GM23338 (cell line): ENCODE measurements at regions not wholly inside any gene's neighbourhood (a gene's known extent, or its start where the extent isn't known, plus 50 kb on each side); places are given as distances from the start of the nearest gene placed in this dataset.

Experiments used
- ATAC-seq: fragments of 200-7000 bp; cut with Tn5 transposase; 3 replicates; pipeline ENCODE4 v1.9.1; 2020
- DNase-seq: peaks from one replicate; pipeline ENCODE4 v3.0.0-alpha.2; 2015; ENCODE audit warnings: low spot score
- H2AFZ ChIP-seq: fragments of 200-600 bp; sonication (generic); 2 replicates; pipeline ENCODE4 v1.8.0; 2016; ENCODE audit warnings: antibody characterized with exemption, mild to moderate bottlenecking, moderate library complexity
- H3F3A ChIP-seq: fragments of 200-600 bp; sonication (generic); replicated peaks from 2 replicates; pipeline ENCODE4 v1.8.0; 2017; ENCODE audit warnings: antibody characterized with exemption, mixed run types, low read depth
- H3K27ac ChIP-seq: fragments of 200-600 bp; sonication (generic); 2 replicates; pipeline ENCODE4 v1.6.1; 2016; ENCODE audit warnings: low read depth
- H3K27me3 ChIP-seq: fragments of 200-600 bp; sonication (generic); 2 replicates; pipeline ENCODE4 v1.8.0; 2016; ENCODE audit warnings: mild to moderate bottlenecking, mixed run types, moderate library complexity; ENCODE audit not compliant: insufficient read depth
- H3K36me3 ChIP-seq: fragments of 200-600 bp; sonication (generic); 2 replicates; pipeline ENCODE4 v1.8.0; 2016; ENCODE audit warnings: mild to moderate bottlenecking; ENCODE audit not compliant: insufficient read depth
- H3K4me1 ChIP-seq: fragments of 200-600 bp; sonication (generic); 2 replicates; pipeline ENCODE4 v1.8.0; 2016; ENCODE audit warnings: mild to moderate bottlenecking, moderate library complexity; ENCODE audit not compliant: insufficient read depth
- H3K4me2 ChIP-seq: fragments of 200-600 bp; sonication (generic); 2 replicates; pipeline ENCODE4 v1.7.1; 2017; ENCODE audit warnings: mixed run types
- H3K4me3 ChIP-seq: fragments of 200-600 bp; sonication (generic); 2 replicates; pipeline ENCODE4 v1.6.1; 2016; ENCODE audit warnings: mixed run types
- H3K79me2 ChIP-seq: fragments of 200-600 bp; sonication (generic); replicated peaks from 2 replicates; pipeline ENCODE4 v1.8.0; 2017; ENCODE audit warnings: mild to moderate bottlenecking; ENCODE audit not compliant: insufficient read depth
- H3K9me2 ChIP-seq: fragments of 200-600 bp; sonication (generic); 2 replicates; pipeline ENCODE4 v1.8.0; 2017; ENCODE audit not compliant: insufficient read depth
- H4K20me1 ChIP-seq: fragments of 200-600 bp; sonication (generic); replicated peaks from 2 replicates; pipeline ENCODE4 v1.8.0; 2017; ENCODE audit warnings: mild to moderate bottlenecking; ENCODE audit not compliant: insufficient read depth
- H3K27ac Mint-ChIP-seq: 2 replicates; pipeline ENCODE4 v1.8.0; 2020; ENCODE audit warnings: inconsistent platforms, mild to moderate bottlenecking, moderate library complexity, mixed read lengths
- H3K27me3 Mint-ChIP-seq: 3 replicates; pipeline ENCODE4 v1.8.0; 2022; ENCODE audit warnings: low read depth, mild to moderate bottlenecking, moderate library complexity, mixed read lengths, inconsistent platforms; ENCODE audit not compliant: insufficient read depth, poor library complexity
- H3K36me3 Mint-ChIP-seq: 3 replicates; pipeline ENCODE4 v1.8.0; 2021; ENCODE audit warnings: low read depth, mild to moderate bottlenecking, inconsistent platforms, moderate library complexity, mixed read lengths
- H3K4me1 Mint-ChIP-seq: 3 replicates; pipeline ENCODE4 v1.8.0; 2020; ENCODE audit warnings: mild to moderate bottlenecking, inconsistent platforms, mixed read lengths
- H3K4me3 Mint-ChIP-seq: 3 replicates; pipeline ENCODE4 v1.8.0; 2021; ENCODE audit warnings: moderate library complexity, mild to moderate bottlenecking, inconsistent platforms, mixed read lengths
- H3K9me3 Mint-ChIP-seq: 3 replicates; pipeline ENCODE4 v1.8.0; 2020; ENCODE audit warnings: moderate library complexity, mild to moderate bottlenecking, inconsistent platforms, mixed read lengths
- CREB1 ChIP-seq: fragments of 250-450 bp; sonication (Bioruptor Pico); IDR thresholded peaks from 2 replicates; pipeline ENCODE4 v1.5.0; 2020; ENCODE audit warnings: low read depth, mild to moderate bottlenecking, moderate library complexity
- EZH2 ChIP-seq: fragments of 200-600 bp; sonication (generic); IDR thresholded peaks from one replicate; pipeline ENCODE4 v1.8.0; 2017; ENCODE audit warnings: antibody characterized with exemption, mild to moderate bottlenecking, low read depth; ENCODE audit not compliant: unreplicated experiment
- EZH2phosphoT487 ChIP-seq: fragments of 200-600 bp; sonication (generic); IDR thresholded peaks from one replicate; pipeline ENCODE4 v1.8.1; 2018; ENCODE audit warnings: antibody characterized with exemption; ENCODE audit not compliant: unreplicated experiment
- JUNB ChIP-seq: IDR thresholded peaks from one replicate; pipeline ENCODE4 v1.6.1; 2016; ENCODE audit warnings: antibody characterized with exemption; ENCODE audit not compliant: unreplicated experiment
- NANOG ChIP-seq: IDR thresholded peaks from 2 replicates; pipeline ENCODE4 v1.6.1; 2016; ENCODE audit warnings: antibody characterized with exemption, borderline replicate concordance
- STAT1 ChIP-seq: IDR thresholded peaks from one replicate; pipeline ENCODE4 v1.6.1; 2016; ENCODE audit warnings: antibody characterized with exemption; ENCODE audit not compliant: unreplicated experiment
- TF ChIP-seq, protein P1 (sequence below), 2 experiments: fragments of 200-600 bp in 1 of 2; sonication (generic) in 1 of 2; conservative IDR thresholded peaks; 2 replicates each; pipeline versions ENCODE4 v1.5.1 to v1.6.1; 2016 to 2017; ENCODE audit warnings: antibody characterized with exemption in 2 of 2, low read depth in 2 of 2, mild to moderate bottlenecking in 2 of 2, moderate library complexity in 1 of 2
- TF ChIP-seq, protein P2 (sequence below): IDR thresholded peaks from 2 replicates; pipeline ENCODE4 v1.6.1; 2016; ENCODE audit warnings: antibody characterized with exemption
- TF ChIP-seq, protein P3 (sequence below): IDR thresholded peaks from one replicate; pipeline ENCODE4 v1.6.1; 2018; ENCODE audit warnings: antibody characterized with exemption; ENCODE audit not compliant: unreplicated experiment

DNA sequence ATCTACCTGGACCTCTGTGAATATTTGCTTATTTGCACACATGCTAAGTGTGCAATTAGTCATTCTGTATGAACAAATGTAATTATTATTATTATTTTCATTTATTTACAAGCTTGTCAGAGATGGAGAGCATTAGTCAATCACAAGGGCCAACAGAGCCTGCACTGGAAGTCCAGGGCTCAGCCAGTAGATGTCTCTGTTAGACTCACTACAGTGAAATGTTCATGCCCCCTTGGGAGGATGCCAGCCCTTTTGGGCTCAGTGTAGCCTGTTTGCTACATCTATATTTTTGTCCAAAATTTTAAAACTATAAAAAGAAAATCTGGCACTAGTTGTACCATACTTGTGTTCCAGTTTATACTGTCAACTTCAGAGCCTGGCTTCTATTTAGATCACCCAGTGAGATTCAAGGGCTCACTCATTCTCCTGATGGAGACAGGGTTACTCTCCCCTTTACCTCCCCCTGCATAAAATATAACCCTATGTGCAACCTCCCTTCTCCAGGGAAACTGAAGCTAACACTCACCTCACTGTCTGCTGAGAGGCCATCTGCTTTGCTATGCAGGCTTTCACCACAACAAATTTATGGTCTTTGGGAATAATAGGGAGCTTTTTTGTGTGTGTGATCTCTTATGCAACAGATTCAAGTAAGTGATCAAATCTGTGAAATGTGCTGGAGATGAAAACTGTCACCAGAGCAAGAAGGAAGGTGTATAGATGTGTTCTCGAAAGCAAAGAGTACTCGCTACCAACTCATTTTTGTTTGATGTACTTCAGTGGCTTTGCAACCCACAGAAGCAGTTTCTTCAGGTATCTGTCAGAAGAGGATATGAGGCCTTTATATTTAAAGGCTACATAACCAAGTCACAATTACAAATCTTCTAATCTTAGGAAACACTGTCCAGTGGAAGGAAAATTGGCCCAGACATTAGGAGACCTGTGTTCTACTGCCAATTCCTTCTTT, 99.9 kb upstream of the TLE4 start:
- no peaks in the 10 kb centered on the region for H3K79me2 ChIP-seq
- no peak overlapping the region for H2AFZ ChIP-seq
- DNase-seq (peak; percentile 13), ATAC-seq (peak; percentile 68)
- Mint-ChIP-seq H3K27me3 (no peaks in the 10 kb centered on the region), H3K36me3 (no peaks in the 10 kb centered on the region), H3K27ac (no peak overlapping the region), H3K4me3 (no peak overlapping the region), H3K4me1 (no peaks in the 10 kb centered on the region), H3K9me3 (no peaks in the 10 kb centered on the region; the same call in 2 of the 3 replicates)
- no peaks in the 10 kb centered on the region for H4K20me1 ChIP-seq
- H3K27ac ChIP-seq = no peak overlapping the region
- TF ChIP-seq, protein P1, sequence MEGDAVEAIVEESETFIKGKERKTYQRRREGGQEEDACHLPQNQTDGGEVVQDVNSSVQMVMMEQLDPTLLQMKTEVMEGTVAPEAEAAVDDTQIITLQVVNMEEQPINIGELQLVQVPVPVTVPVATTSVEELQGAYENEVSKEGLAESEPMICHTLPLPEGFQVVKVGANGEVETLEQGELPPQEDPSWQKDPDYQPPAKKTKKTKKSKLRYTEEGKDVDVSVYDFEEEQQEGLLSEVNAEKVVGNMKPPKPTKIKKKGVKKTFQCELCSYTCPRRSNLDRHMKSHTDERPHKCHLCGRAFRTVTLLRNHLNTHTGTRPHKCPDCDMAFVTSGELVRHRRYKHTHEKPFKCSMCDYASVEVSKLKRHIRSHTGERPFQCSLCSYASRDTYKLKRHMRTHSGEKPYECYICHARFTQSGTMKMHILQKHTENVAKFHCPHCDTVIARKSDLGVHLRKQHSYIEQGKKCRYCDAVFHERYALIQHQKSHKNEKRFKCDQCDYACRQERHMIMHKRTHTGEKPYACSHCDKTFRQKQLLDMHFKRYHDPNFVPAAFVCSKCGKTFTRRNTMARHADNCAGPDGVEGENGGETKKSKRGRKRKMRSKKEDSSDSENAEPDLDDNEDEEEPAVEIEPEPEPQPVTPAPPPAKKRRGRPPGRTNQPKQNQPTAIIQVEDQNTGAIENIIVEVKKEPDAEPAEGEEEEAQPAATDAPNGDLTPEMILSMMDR (conservative IDR thresholded peaks at IDR 0.05; ENCODE audit: low read depth in 2 of 2) = peak; percentile 33 to 65
- no peak for TF ChIP-seq JUNB
- 0 out of 2 replicates have a peak, but pooled peaks cover 4% of the 10 kb centered on the region for H3K9me2 ChIP-seq
- H3K36me3 ChIP-seq = no peaks in the 10 kb centered on the region
- H3K27me3 ChIP-seq = no peaks in the 10 kb centered on the region
- H3K4me3 ChIP-seq = no peak overlapping the region
- H3K4me2 ChIP-seq = no peak overlapping the region
- H3F3A ChIP-seq = no peaks in the 10 kb centered on the region
- peaks cover 8% of the 10 kb centered on the region; the same call in 1 of the 2 replicates for H3K4me1 ChIP-seq

DNA sequence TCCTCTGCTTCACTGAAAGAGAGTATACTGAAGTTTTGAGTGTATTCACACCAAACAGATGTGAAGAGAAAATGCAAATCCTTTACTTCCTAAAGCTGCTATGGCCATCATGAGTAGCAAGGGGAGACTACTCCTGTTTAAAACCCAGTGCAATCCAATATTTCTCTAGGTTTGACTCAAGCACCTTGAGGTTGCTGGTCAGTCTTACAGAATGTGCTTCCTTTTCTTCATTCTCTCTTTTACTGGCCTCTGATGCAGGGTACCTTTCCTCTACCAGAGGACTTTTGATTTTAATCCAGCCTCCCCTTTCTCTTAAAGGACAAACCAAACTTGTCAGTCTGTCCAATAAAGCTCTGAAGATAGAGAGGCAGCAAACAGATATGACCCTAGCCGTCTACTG, 98.1 kb upstream of the TLE4 start:
- H4K20me1 ChIP-seq = no peaks in the 10 kb centered on the region
- H3K36me3 Mint-ChIP-seq = no peaks in the 10 kb centered on the region
- H3K9me3 Mint-ChIP-seq = no peaks in the 10 kb centered on the region; the same call in 2 of the 3 replicates
- TF ChIP-seq, protein P2, sequence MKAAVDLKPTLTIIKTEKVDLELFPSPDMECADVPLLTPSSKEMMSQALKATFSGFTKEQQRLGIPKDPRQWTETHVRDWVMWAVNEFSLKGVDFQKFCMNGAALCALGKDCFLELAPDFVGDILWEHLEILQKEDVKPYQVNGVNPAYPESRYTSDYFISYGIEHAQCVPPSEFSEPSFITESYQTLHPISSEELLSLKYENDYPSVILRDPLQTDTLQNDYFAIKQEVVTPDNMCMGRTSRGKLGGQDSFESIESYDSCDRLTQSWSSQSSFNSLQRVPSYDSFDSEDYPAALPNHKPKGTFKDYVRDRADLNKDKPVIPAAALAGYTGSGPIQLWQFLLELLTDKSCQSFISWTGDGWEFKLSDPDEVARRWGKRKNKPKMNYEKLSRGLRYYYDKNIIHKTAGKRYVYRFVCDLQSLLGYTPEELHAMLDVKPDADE = no peak
- TF ChIP-seq CREB1 (CRISPR knock-in tag) (no peak), STAT1 (no peak), NANOG (no peak), EZH2 (no peak), EZH2phosphoT487 (no peak)
- TF ChIP-seq, protein P3, sequence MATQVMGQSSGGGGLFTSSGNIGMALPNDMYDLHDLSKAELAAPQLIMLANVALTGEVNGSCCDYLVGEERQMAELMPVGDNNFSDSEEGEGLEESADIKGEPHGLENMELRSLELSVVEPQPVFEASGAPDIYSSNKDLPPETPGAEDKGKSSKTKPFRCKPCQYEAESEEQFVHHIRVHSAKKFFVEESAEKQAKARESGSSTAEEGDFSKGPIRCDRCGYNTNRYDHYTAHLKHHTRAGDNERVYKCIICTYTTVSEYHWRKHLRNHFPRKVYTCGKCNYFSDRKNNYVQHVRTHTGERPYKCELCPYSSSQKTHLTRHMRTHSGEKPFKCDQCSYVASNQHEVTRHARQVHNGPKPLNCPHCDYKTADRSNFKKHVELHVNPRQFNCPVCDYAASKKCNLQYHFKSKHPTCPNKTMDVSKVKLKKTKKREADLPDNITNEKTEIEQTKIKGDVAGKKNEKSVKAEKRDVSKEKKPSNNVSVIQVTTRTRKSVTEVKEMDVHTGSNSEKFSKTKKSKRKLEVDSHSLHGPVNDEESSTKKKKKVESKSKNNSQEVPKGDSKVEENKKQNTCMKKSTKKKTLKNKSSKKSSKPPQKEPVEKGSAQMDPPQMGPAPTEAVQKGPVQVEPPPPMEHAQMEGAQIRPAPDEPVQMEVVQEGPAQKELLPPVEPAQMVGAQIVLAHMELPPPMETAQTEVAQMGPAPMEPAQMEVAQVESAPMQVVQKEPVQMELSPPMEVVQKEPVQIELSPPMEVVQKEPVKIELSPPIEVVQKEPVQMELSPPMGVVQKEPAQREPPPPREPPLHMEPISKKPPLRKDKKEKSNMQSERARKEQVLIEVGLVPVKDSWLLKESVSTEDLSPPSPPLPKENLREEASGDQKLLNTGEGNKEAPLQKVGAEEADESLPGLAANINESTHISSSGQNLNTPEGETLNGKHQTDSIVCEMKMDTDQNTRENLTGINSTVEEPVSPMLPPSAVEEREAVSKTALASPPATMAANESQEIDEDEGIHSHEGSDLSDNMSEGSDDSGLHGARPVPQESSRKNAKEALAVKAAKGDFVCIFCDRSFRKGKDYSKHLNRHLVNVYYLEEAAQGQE = no peak

More for the DNA sequence above, 98.1 kb upstream of the TLE4 start:
- H3K79me2 ChIP-seq = no peaks in the 10 kb centered on the region
- H3K27me3 Mint-ChIP-seq = no peaks in the 10 kb centered on the region
- no peak overlapping the region for H3K4me3 Mint-ChIP-seq
- H3K4me2 ChIP-seq = no peak overlapping the region
- 0 out of 2 replicates have a peak, but pooled peaks cover 4% of the 10 kb centered on the region for H3K9me2 ChIP-seq
- H3K27ac Mint-ChIP-seq = no peak overlapping the region
- no peaks in the 10 kb centered on the region for H3K27me3 ChIP-seq
- ATAC-seq = no peak
- H3K4me1 Mint-ChIP-seq = 0 out of 3 replicates have a peak, but pooled peaks cover 2% of the 10 kb centered on the region
- no peak overlapping the region for H2AFZ ChIP-seq
- no peak for DNase-seq
- no peak overlapping the region for H3K4me3 ChIP-seq
- H3K27ac ChIP-seq = no peak overlapping the region
- no peaks in the 10 kb centered on the region for H3F3A ChIP-seq
- peaks cover 8% of the 10 kb centered on the region; the same call in 1 of the 2 replicates for H3K4me1 ChIP-seq
- no peaks in the 10 kb centered on the region for H3K36me3 ChIP-seq
